ENCODE measurements at regions not wholly inside any gene's neighbourhood (a gene's known extent, or its start where the extent isn't known, plus 50 kb on each side); places are given as distances from the start of the nearest gene placed in this dataset.

DNA sequence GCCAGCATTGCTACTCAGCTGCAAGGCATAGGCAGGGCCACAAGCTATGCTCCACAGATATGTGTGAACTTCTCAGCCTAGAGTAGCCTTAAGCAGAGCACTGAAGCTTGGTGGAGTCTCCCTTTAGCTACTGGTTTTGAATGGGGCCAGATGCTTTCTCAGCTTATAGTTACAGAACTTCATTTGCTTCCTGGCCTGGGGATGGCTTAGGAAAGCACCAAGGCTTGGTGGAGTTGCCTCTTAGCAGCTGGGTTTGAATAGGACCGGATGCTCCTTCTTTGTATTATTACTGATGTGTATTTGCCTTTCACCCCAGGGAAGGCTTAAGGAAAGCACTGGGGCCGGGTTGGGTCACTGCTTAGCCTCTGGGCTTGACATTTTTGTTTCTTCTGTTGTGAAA lies 497.8 kb upstream of the SEMA6A start:
- peaks cover 15% of the 10 kb centered on the region for H3K9me3 Mint-ChIP-seq

DNA sequence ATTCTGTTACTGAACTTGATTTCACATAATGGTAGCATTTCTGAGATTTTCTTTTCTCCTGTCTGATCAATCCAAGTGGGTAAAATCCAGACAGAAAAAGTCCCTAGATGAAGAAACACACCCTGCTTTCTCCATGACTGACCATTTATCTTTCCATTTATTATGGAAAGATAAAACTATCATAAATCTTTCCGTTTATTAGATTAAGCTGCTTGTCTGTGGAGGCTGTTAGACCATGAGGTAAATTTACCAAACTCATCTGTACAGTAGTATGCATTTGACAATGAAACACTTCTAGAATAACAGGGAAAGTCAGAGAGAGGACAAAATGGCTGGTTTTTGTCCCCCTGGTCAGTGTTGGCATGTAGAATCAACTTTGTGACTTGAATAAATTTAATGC lies 491.2 kb upstream of the SEMA6A start:
- Mint-ChIP-seq H3K9me3 (peaks cover 22% of the 10 kb centered on the region), H3K4me3 (no peak overlapping the region), H3K36me3 (ENCODE audit: low read depth) (no peaks in the 10 kb centered on the region), H3K27ac (no peak overlapping the region), H3K4me1 (ENCODE audit: low read depth) (no peaks in the 10 kb centered on the region), H3K27me3 (ENCODE audit: insufficient read depth) (no peaks in the 10 kb centered on the region)
- no peak for DNase-seq
- TF ChIP-seq, protein P1, sequence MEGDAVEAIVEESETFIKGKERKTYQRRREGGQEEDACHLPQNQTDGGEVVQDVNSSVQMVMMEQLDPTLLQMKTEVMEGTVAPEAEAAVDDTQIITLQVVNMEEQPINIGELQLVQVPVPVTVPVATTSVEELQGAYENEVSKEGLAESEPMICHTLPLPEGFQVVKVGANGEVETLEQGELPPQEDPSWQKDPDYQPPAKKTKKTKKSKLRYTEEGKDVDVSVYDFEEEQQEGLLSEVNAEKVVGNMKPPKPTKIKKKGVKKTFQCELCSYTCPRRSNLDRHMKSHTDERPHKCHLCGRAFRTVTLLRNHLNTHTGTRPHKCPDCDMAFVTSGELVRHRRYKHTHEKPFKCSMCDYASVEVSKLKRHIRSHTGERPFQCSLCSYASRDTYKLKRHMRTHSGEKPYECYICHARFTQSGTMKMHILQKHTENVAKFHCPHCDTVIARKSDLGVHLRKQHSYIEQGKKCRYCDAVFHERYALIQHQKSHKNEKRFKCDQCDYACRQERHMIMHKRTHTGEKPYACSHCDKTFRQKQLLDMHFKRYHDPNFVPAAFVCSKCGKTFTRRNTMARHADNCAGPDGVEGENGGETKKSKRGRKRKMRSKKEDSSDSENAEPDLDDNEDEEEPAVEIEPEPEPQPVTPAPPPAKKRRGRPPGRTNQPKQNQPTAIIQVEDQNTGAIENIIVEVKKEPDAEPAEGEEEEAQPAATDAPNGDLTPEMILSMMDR (IDR thresholded peaks at IDR 0.05) = no peak

More for the DNA sequence above, 497.8 kb upstream of the SEMA6A start:
- H3K27ac Mint-ChIP-seq = no peak overlapping the region
- no peaks in the 10 kb centered on the region for H3K36me3 Mint-ChIP-seq (ENCODE audit: low read depth)
- TF ChIP-seq, protein P1 (IDR thresholded peaks at IDR 0.05) = no peak
- no peaks in the 10 kb centered on the region for H3K4me1 Mint-ChIP-seq (ENCODE audit: low read depth)
- no peak for DNase-seq
- H3K4me3 Mint-ChIP-seq = no peak overlapping the region
- no peaks in the 10 kb centered on the region for H3K27me3 Mint-ChIP-seq (ENCODE audit: insufficient read depth)

DNA sequence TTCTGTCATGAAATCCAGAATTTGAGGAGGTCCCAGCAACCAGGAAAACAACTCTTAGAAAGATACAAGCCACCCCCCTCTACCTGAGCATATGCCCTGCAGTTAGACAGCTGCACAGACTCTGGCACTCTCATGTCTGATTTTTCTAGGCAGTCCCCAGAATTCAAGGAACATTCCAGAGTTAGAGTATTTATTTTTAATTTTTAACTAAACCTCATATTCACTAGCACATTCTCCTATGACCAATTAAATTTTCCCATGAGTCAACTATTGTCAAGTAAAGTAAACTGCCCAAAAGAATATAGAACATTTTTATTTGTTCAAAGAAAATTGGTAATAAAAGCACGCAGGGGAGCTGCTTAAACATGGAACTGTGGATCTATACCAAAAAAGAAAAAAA lies 490.5 kb upstream of the SEMA6A start:
- H3K27me3 Mint-ChIP-seq (ENCODE audit: insufficient read depth) = no peaks in the 10 kb centered on the region
- H3K4me3 Mint-ChIP-seq = no peak overlapping the region
- no peaks in the 10 kb centered on the region for H3K4me1 Mint-ChIP-seq (ENCODE audit: low read depth)
- no peaks in the 10 kb centered on the region for H3K36me3 Mint-ChIP-seq (ENCODE audit: low read depth)
- no peak overlapping the region for H3K27ac Mint-ChIP-seq
- TF ChIP-seq, protein P1 (IDR thresholded peaks at IDR 0.05) = no peak
- peaks cover 19% of the 10 kb centered on the region for H3K9me3 Mint-ChIP-seq
- DNase-seq = no peak

DNA sequence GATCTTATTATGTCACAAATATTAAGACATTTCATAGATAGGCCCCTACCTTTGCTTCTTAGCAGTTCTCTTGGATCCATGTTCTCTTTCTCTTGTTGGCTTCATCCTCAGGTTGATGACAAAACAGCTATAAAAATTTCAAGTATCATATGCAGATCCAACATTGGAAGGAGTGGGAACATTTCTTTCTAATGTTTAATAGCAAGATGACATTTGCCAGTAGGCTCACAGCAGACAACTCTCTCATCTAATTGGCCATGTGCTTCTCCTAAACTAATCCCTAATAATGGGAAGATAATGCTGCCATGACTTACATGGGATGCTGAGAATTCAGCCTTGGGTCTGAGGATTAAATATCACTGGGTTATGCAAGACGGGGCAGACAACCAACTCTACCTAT lies 485.5 kb upstream of the SEMA6A start:
- Mint-ChIP-seq H3K36me3 (ENCODE audit: low read depth) (no peaks in the 10 kb centered on the region), H3K4me1 (ENCODE audit: low read depth) (no peaks in the 10 kb centered on the region), H3K9me3 (peaks cover 22% of the 10 kb centered on the region), H3K27me3 (ENCODE audit: insufficient read depth) (no peaks in the 10 kb centered on the region), H3K27ac (no peak overlapping the region), H3K4me3 (no peak overlapping the region)
- TF ChIP-seq, protein P1 (IDR thresholded peaks at IDR 0.05) = no peak
- no peak for DNase-seq

DNA sequence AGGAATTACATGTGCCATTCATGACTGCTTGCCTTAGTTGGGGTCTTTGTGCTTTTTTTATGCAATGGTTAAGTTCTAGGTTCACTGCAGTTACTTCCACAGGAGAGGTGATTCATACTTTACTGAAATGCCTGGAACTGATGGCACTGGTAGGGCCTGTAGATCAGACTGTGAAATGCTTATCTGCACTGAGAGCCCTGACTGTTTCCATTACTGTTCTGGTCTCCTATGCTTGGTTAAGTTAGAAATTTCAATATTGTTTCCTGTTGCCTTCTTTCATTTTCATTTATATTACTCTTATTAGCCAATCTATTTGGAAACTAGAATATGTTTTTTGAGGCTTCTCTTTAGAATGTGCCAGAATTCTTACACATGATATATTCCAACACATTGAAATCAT lies 484.1 kb upstream of the SEMA6A start:
- TF ChIP-seq, protein P1 (IDR thresholded peaks at IDR 0.05) = no peak
- H3K9me3 Mint-ChIP-seq = peaks cover 22% of the 10 kb centered on the region
- H3K4me1 Mint-ChIP-seq (ENCODE audit: low read depth) = no peaks in the 10 kb centered on the region
- H3K27me3 Mint-ChIP-seq (ENCODE audit: insufficient read depth) = no peaks in the 10 kb centered on the region
- no peak for DNase-seq
- H3K4me3 Mint-ChIP-seq = no peak overlapping the region
- H3K27ac Mint-ChIP-seq = no peak overlapping the region
- H3K36me3 Mint-ChIP-seq (ENCODE audit: low read depth) = no peaks in the 10 kb centered on the region

DNA sequence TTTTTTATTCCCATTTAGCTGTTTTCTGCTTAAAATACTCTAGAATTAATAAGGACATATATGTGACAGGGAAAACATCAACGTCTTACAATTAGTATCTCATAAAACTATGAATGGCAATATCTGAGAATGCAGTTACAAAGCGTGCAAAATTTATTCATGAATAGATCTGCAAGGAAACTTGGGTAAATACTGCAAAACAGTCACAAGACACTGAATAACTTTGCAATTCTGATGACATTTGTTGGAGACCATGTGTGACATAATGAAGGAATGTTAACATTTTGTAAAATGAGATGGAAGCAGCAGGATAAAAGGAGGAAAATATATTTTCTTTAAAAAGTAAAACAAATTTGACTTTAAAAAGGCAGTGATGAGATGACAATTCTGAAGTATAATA lies 480.9 kb upstream of the SEMA6A start:
- Mint-ChIP-seq H3K4me1 (ENCODE audit: low read depth) (no peaks in the 10 kb centered on the region), H3K36me3 (ENCODE audit: low read depth) (no peaks in the 10 kb centered on the region), H3K4me3 (no peak overlapping the region), H3K27me3 (ENCODE audit: insufficient read depth) (no peaks in the 10 kb centered on the region), H3K9me3 (peaks cover 32% of the 10 kb centered on the region), H3K27ac (no peak overlapping the region)
- TF ChIP-seq, protein P1 (IDR thresholded peaks at IDR 0.05) = no peak
- no peak for DNase-seq

Data from HFFc6 (cell line).